Mesodermal cell (in vitro differentiated cells): ENCODE measurements at regions not wholly inside any gene's neighbourhood (a gene's known extent, or its start where the extent isn't known, plus 50 kb on each side); places are given as distances from the start of the nearest gene placed in this dataset.
"Not testable (repeated sequence)": the region's sequence is repeated elsewhere in the genome, so short reads cannot be mapped to it uniquely, and the experiment has no call there.

ENCODE experiments used
- H3K27ac ChIP-seq: 2 replicates; pipeline ENCODE4 v1.7.0; 2013; ENCODE audit warnings: mild to moderate bottlenecking, low read depth, low read length, moderate library complexity; ENCODE audit not compliant: severe bottlenecking
- H3K36me3 ChIP-seq: 2 replicates; pipeline ENCODE4 v1.7.1; 2013; ENCODE audit warnings: mild to moderate bottlenecking, low read length, moderate library complexity; ENCODE audit not compliant: control insufficient read depth, insufficient read depth
- H3K4me1 ChIP-seq: one replicate; pipeline ENCODE4 v1.7.1; 2013; ENCODE audit warnings: mild to moderate bottlenecking, low read length; ENCODE audit not compliant: insufficient read depth, control insufficient read depth, poor library complexity, severe bottlenecking
- H3K4me3 ChIP-seq: 2 replicates; pipeline ENCODE4 v1.7.0; 2013; ENCODE audit warnings: low read length, control low read depth, mild to moderate bottlenecking; ENCODE audit not compliant: insufficient read depth, poor library complexity, severe bottlenecking; ENCODE audit errors: extremely low read depth
- H3K9me3 ChIP-seq: 2 replicates; pipeline ENCODE4 v1.7.1; 2013; ENCODE audit warnings: mild to moderate bottlenecking, low read length, moderate library complexity; ENCODE audit not compliant: control insufficient read depth
- WGBS, 2 experiments: methylation state at CpG; one replicate each; pipeline ENCODE4 v1.1.5; 2013; ENCODE audit warnings: missing lambda C conversion rate in 2 of 2; ENCODE audit not compliant: insufficient coverage in 2 of 2; 5-methylcytosine and 5-hydroxymethylcytosine counted together

- H3K27ac ChIP-seq, H3K4me1 ChIP-seq, H3K4me3 ChIP-seq, H3K36me3 ChIP-seq, H3K9me3 ChIP-seq: not testable (repeated sequence)
- WGBS, 2 experiments: no CpG with 5 or more reads among the region's 2 CpGs
Observed at GRCh38 chr12:54105809-54106208, 52.2 kb downstream of the HOXC4 start.

GRCh38 chr12:54106252-54106651 is 52.6 kb downstream of the HOXC4 start:
- not testable (repeated sequence) for H3K27ac ChIP-seq, H3K36me3 ChIP-seq, H3K4me1 ChIP-seq, H3K4me3 ChIP-seq, H3K9me3 ChIP-seq
- 2 to 3% methylated on average over 13 to 22 of the region's 29 CpGs for WGBS, 2 experiments

- H3K9me3 ChIP-seq, H3K36me3 ChIP-seq, H3K27ac ChIP-seq, H3K4me1 ChIP-seq, H3K4me3 ChIP-seq: not testable (repeated sequence)
- WGBS, 2 experiments: 2 to 7% methylated on average over 28 to 39 of the region's 56 CpGs
Observed at GRCh38 chr12:54106803-54107579, 53.4 kb downstream of the HOXC4 start.

- H3K4me3 ChIP-seq, H3K36me3 ChIP-seq, H3K27ac ChIP-seq, H3K4me1 ChIP-seq, H3K9me3 ChIP-seq: not testable (repeated sequence)
- WGBS, 2 experiments: 24 to 63% methylated on average over 5 of the region's 6 CpGs
Observed at GRCh38 chr12:54112336-54112735, 58.7 kb downstream of the HOXC4 start.

DNA sequence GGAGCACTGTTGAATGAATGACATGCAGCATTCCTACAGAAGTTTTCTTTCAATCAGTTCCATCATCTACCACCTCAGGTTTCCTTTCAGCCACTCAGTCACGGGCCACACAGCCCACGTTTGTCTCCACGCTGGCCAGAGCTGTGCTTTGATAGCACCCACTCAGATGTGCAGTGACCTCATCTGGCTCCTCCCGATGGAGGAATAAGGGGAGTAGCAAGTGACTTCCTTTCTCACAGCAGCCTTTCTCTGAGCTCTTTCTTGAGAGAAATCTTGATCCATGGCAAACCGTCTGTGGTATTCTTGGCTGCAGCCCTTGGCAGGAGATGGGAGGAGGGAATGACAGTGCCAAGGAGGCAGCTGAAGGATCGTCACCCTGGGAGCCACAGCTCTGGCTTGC is 62.4 kb downstream of the HOXC4 start:
- not testable (repeated sequence) for H3K36me3 ChIP-seq, H3K9me3 ChIP-seq, H3K27ac ChIP-seq, H3K4me1 ChIP-seq, H3K4me3 ChIP-seq
- WGBS, 2 experiments: 37 to 58% methylated on average over 2 of the region's 6 CpGs

DNA sequence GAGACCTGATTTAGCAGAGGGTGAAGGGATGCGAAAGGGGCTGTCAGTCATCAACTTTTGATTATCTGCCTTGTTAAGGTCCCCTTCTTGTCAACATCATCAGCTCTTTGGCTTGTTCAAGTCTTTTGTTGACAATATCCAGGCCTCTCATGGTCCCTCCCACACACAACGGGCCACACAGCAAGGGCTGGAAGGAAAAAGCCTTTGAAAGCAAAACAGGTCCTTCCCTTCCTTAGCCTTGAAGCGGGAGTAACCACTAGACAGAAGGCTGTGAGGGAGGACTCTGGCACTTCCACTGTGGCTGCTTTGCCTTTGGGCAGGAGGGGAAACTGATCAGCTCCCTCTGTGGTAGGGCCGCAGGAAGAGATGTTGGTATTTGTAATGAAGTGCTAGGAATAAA is 63.8 kb downstream of the HOXC4 start:
- not testable (repeated sequence) for H3K4me3 ChIP-seq, H3K4me1 ChIP-seq, H3K36me3 ChIP-seq, H3K9me3 ChIP-seq, H3K27ac ChIP-seq
- 40% methylated on average over 1 of the region's 4 CpGs for WGBS, 2 experiments

- H3K4me1 ChIP-seq, H3K9me3 ChIP-seq, H3K27ac ChIP-seq, H3K36me3 ChIP-seq, H3K4me3 ChIP-seq: not testable (repeated sequence)
- no CpG with 5 or more reads among the region's 1 CpG for WGBS, 2 experiments
Observed at GRCh38 chr12:54119082-54119481, 65.4 kb downstream of the HOXC4 start.

DNA sequence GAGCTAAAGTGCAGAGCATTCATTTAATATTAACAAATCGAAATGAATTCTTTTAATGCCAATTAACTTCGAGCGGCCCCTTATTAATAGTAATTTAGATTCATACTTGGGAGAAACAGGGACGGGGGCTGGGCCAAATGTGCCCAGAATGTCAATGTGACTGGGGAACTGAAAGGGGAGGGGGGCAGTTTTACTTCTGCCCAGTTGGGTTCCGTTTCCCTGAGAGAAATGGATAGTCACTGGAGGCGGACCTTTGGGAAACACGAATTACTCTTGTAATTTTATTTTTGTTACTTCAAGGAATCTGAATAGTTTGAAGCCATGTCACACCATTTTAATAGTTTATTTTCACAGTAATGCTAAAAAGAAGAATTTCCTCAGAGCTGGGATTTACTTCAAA is 64.8 kb downstream of the SMUG1 start:
- peaks cover 11% of the 10 kb centered on the region for H3K4me1 ChIP-seq
- no CpG with 5 or more reads among the region's 7 CpGs for WGBS, 2 experiments
- not testable (repeated sequence) for H3K9me3 ChIP-seq, H3K36me3 ChIP-seq, H3K27ac ChIP-seq, H3K4me3 ChIP-seq

DNA sequence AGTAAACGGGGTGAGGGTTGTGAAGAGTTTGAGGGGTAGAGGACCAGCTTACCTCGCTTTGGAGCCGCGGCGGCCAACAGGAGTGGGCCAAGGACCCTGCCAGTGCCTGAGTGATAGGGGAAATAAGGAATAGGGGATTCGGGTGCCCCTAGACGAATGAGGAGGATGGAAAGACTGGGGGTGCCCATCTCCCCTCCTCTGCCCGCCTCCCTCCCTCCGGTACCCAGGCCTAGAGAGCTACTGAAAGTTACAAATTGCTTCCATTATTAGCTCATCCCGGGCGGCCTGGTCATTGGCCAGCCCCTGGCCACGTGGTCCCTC is 63.1 kb downstream of the SMUG1 start:
- H3K4me3 ChIP-seq: peak overlapping the region; percentile 44
- not testable (repeated sequence) for H3K9me3 ChIP-seq, H3K36me3 ChIP-seq, H3K27ac ChIP-seq
- WGBS, 2 experiments: 0% methylated on average over 2 of the region's 12 CpGs; no CpG with 5 or more reads in 1 of the 2 experiments
- peaks cover 11% of the 10 kb centered on the region for H3K4me1 ChIP-seq

GRCh38 chr12:54126029-54126695 is 62.6 kb downstream of the SMUG1 start:
- Histone ChIP-seq H3K4me1 (peaks cover 11% of the 10 kb centered on the region), H3K9me3 (no peaks in the 10 kb centered on the region), H3K4me3 (peak overlapping the region; percentile 44), H3K27ac (no peak overlapping the region), H3K36me3 (no peaks in the 10 kb centered on the region)
- 0% methylated on average over 26 to 30 of the region's 46 CpGs for WGBS, 2 experiments

DNA sequence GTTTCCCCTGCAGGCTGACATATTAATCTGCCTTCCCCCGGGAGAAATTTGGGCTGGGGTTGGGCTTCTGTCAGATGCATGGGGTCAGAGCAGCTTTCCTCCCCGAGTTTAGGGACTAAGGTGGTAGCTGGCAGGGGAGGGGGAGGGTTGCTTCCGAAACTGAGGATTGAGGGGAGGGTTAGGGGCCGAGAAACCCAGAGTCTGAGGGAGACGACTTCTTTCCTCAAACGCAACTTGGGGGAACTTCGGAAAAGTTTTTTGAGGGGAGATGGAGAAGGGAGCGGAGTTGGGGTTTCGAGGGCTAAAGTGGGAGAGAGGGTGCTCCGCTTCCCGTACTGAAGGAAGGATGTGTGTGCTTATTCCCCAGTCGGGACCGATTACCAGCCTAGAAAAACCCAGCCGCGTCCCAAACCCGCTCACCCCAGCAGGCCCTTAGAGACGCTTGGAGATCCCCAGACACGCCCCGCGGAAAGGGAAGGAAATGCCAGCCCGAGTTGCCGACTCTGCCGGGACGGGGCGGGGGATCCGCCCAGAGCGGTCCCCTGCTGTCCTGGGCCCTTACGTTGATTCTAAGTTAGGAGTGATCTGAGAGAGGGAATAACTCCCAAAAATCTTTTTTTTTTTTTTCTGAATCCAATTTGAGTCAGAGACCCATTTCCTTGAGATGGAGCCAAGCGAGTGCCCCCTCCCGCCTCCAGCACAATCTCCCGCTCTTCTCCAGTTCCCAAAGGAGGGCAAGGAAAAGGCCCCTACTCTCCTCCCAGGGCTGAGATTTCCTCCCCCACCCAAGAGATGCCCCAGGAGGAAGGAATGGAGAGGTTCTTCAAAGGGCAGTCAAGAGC is 61.9 kb downstream of the SMUG1 start:
- H3K4me1 ChIP-seq: peaks cover 11% of the 10 kb centered on the region
- H3K27ac ChIP-seq: no peak overlapping the region
- H3K9me3 ChIP-seq: no peaks in the 10 kb centered on the region
- H3K36me3 ChIP-seq: no peaks in the 10 kb centered on the region
- H3K4me3 ChIP-seq: peak overlapping the region; percentile 44
- WGBS, 2 experiments: 2 to 3% methylated on average over 22 to 24 of the region's 31 CpGs
